EH (cell line): ENCODE measurements at regions not wholly inside any gene's neighbourhood (a gene's known extent, or its start where the extent isn't known, plus 50 kb on each side); places are given as distances from the start of the nearest gene placed in this dataset.

Experiments used
- DNase-seq: peaks from one replicate; pipeline ENCODE4 v3.0.0-alpha.2; 2015; ENCODE audit warnings: low read depth

- no peak for DNase-seq
Measured at GRCh38 chr5:54651482-54652076, 134.0 kb downstream of the SNX18 start.

GRCh38 chr5:54649041-54649504 is 131.5 kb downstream of the SNX18 start:
- no peak for DNase-seq

GRCh38 chr5:54646356-54647101 is 129.0 kb downstream of the SNX18 start:
- DNase-seq: peak; percentile 79

- no peak for DNase-seq
Measured at GRCh38 chr5:54645882-54646355, 128.4 kb downstream of the SNX18 start.

GRCh38 chr5:54644226-54644625 is 126.7 kb downstream of the SNX18 start:
- peak; percentile 71 for DNase-seq

- peak; percentile 94 for DNase-seq
Measured at GRCh38 chr5:54643685-54644106, 126.1 kb downstream of the SNX18 start.

- DNase-seq: no peak
Measured at GRCh38 chr5:54639621-54640020, 122.1 kb downstream of the SNX18 start.

GRCh38 chr5:54638106-54638505 is 120.5 kb downstream of the SNX18 start:
- no peak for DNase-seq

GRCh38 chr5:54637654-54638053 is 120.1 kb downstream of the SNX18 start:
- no peak for DNase-seq

GRCh38 chr5:54634089-54634488 is 116.5 kb downstream of the SNX18 start:
- no peak for DNase-seq

- no peak for DNase-seq
Measured at GRCh38 chr5:54632131-54632701, 114.7 kb downstream of the SNX18 start.

GRCh38 chr5:54630738-54631359 is 113.3 kb downstream of the SNX18 start:
- DNase-seq: peak; percentile 68

- no peak for DNase-seq
Measured at GRCh38 chr5:54629115-54629514, 111.6 kb downstream of the SNX18 start.

GRCh38 chr5:54628050-54628449 is 110.5 kb downstream of the SNX18 start:
- no peak for DNase-seq

GRCh38 chr5:54626407-54626806 is 108.8 kb downstream of the SNX18 start:
- no peak for DNase-seq

GRCh38 chr5:54624805-54625568 is 107.4 kb downstream of the SNX18 start:
- DNase-seq: peak; percentile 72

- DNase-seq: no peak
Measured at GRCh38 chr5:54621709-54622108, 104.2 kb downstream of the SNX18 start.

GRCh38 chr5:54621048-54621447 is 103.5 kb downstream of the SNX18 start:
- DNase-seq: no peak

GRCh38 chr5:54620141-54620933 is 102.8 kb downstream of the SNX18 start:
- no peak for DNase-seq

GRCh38 chr5:54619731-54620130 is 102.2 kb downstream of the SNX18 start:
- DNase-seq: no peak
